Prostate gland (tissue), 2 donors: ENCODE measurements at regions not wholly inside any gene's neighbourhood (a gene's known extent, or its start where the extent isn't known, plus 50 kb on each side); places are given as distances from the start of the nearest gene placed in this dataset.
"Not testable (repeated sequence)": the region's sequence is repeated elsewhere in the genome, so short reads cannot be mapped to it uniquely, and the experiment has no call there.

Experiments used
- DNase-seq: peaks from one replicate; pipeline ENCODE4 v3.0.0-alpha.2; 2019; ENCODE audit warnings: low spot score
- H3K27ac ChIP-seq, 2 donors: fragments of 200-600 bp; sonication (generic); 2 replicates each; pipeline ENCODE4 v1.5.1; 2017 to 2019
- H3K27me3 ChIP-seq: fragments of 200-600 bp; sonication (generic); replicated peaks from 2 replicates; pipeline ENCODE4 v1.5.1; 2019; ENCODE audit not compliant: insufficient read depth
- H3K36me3 ChIP-seq, 2 donors: fragments of 200-600 bp; sonication (generic); 1 replicate in 1 of 2; 2 replicates in 1 of 2; pipeline versions ENCODE4 v1.5.1 to v1.8.1; 2017 to 2019
- H3K4me1 ChIP-seq: fragments of 200-600 bp; sonication (generic); replicated peaks from 2 replicates; pipeline ENCODE4 v1.5.1; 2019
- H3K4me3 ChIP-seq, 2 donors: fragments of 200-600 bp; sonication (generic); 2 replicates each; pipeline ENCODE4 v1.5.1; 2017 to 2019
- H3K9me3 ChIP-seq: fragments of 200-600 bp; sonication (generic); 2 replicates; pipeline ENCODE4 v1.5.1; 2017
- POLR2A ChIP-seq: fragments of 450-650 bp; IDR thresholded peaks from one replicate; pipeline ENCODE4 v1.6.1; 2016; ENCODE audit warnings: antibody characterized with exemption, mild to moderate bottlenecking
- POLR2AphosphoS5 ChIP-seq: sonication (generic); formaldehyde crosslinking; IDR thresholded peaks from one replicate; pipeline ENCODE4 v1.6.1; 2017; ENCODE audit warnings: antibody characterized with exemption
- WGBS: methylation state at CpG from one replicate; pipeline ENCODE4 v1.1.5; 2018; 5-methylcytosine and 5-hydroxymethylcytosine counted together
- intact Hi-C: fragments of 100-400 bp; cut with DNase I; formaldehyde crosslinking; loops from one replicate; pipeline ENCODE4 v1.14.2; 2022
- TF ChIP-seq, protein P1 (sequence below), 4 experiments: fragments of 200-600 bp in 2 of 4; fragments of 450-650 bp in 2 of 4; sonication (generic) in 2 of 4; IDR thresholded peaks; 1 replicate in 3 of 4; 2 replicates in 1 of 4; pipeline ENCODE4 v1.5.1; 2016 to 2019; ENCODE audit warnings: antibody characterized with exemption in 4 of 4, mild to moderate bottlenecking in 2 of 4, moderate library complexity in 2 of 4

DNA sequence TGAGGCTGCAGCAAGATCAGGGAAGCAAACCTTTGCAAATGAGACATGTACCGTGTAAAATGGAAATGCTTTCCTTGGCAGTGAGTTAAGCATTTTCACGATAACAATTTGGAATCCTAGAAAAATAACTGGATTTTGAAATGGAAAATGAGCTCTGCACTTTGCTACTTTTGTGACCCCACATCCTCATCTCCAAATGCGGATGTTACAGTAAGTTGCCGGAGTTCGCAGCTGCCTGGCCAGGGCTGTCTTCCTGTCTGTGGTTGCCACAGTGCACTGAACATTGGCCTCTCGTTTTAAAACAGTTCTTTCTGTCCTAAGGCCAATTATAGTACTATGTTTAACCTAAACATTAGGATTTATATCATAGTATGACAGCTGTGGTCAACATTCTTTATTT, 136.2 kb upstream of the FZD8 start:
- no peaks in the 10 kb centered on the region for H3K4me1 ChIP-seq
- TF ChIP-seq POLR2AphosphoS5 (no peak), POLR2A (no peak)
- TF ChIP-seq, protein P1, sequence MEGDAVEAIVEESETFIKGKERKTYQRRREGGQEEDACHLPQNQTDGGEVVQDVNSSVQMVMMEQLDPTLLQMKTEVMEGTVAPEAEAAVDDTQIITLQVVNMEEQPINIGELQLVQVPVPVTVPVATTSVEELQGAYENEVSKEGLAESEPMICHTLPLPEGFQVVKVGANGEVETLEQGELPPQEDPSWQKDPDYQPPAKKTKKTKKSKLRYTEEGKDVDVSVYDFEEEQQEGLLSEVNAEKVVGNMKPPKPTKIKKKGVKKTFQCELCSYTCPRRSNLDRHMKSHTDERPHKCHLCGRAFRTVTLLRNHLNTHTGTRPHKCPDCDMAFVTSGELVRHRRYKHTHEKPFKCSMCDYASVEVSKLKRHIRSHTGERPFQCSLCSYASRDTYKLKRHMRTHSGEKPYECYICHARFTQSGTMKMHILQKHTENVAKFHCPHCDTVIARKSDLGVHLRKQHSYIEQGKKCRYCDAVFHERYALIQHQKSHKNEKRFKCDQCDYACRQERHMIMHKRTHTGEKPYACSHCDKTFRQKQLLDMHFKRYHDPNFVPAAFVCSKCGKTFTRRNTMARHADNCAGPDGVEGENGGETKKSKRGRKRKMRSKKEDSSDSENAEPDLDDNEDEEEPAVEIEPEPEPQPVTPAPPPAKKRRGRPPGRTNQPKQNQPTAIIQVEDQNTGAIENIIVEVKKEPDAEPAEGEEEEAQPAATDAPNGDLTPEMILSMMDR (IDR thresholded peaks at IDR 0.05), result no peak
- H3K4me3 ChIP-seq, result no peak overlapping the region
- H3K27me3 ChIP-seq, result no peaks in the 10 kb centered on the region
- H3K9me3 ChIP-seq, result no peaks in the 10 kb centered on the region
- WGBS, result 58% methylated on average over 6 of the region's 6 CpGs
- intact Hi-C loops, result no loop called here
- H3K27ac ChIP-seq, result no peak overlapping the region
- no peak for DNase-seq
- H3K36me3 ChIP-seq, result no peaks in the 10 kb centered on the region

DNA sequence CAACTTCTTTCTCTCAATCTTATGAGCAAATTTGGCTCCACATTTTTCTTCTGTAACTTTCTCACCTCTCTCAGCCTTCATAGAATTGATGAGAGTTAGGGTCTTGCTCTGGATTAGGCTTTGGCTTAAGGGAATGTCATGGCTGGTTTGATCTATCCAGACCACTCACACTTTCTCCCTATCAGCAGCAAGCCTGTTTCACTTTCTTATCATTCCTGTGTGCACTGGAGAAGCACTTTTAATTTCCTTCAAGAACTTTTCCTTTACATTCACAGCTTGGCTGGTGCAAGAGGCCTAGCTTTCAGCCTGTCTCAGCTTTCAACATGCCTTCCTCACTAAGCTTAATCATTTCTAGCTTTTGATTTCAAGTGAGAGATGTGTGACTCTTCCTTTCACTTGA, 134.5 kb upstream of the FZD8 start:
- DNase-seq, H3K4me1 ChIP-seq, H3K9me3 ChIP-seq, H3K27me3 ChIP-seq, H3K4me3 ChIP-seq, H3K36me3 ChIP-seq, intact Hi-C loops, H3K27ac ChIP-seq: not testable (repeated sequence)

DNA sequence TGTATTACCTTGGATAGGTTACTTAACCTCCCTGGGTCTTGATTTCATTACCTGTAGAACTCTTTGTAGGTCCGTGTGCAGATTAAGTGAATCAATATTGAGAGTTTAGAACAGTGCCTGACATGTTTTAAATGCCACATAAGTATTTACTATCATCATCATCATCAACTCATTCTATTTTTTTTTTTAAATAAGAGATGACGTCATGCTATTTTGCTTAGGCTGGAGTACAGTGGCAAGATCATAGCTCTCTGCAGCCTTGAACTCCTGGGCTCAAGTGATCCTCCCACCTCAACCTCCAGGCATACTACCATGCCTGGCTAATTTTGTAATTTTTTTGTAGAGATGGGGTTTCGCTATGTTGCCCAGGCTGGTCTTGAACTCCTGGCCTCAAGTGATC, 132.0 kb upstream of the FZD8 start:
- TF ChIP-seq POLR2A (no peak), POLR2AphosphoS5 (no peak)
- TF ChIP-seq, protein P1 (IDR thresholded peaks at IDR 0.05), result no peak
- H3K36me3 ChIP-seq, result no peaks in the 10 kb centered on the region
- intact Hi-C loops, result no loop called here
- no peak overlapping the region for H3K4me3 ChIP-seq
- 93% methylated on average over 3 of the region's 3 CpGs for WGBS
- DNase-seq, result no peak
- H3K4me1 ChIP-seq, result no peaks in the 10 kb centered on the region
- no peaks in the 10 kb centered on the region for H3K27me3 ChIP-seq
- no peaks in the 10 kb centered on the region for H3K9me3 ChIP-seq
- H3K27ac ChIP-seq, result no peak overlapping the region

DNA sequence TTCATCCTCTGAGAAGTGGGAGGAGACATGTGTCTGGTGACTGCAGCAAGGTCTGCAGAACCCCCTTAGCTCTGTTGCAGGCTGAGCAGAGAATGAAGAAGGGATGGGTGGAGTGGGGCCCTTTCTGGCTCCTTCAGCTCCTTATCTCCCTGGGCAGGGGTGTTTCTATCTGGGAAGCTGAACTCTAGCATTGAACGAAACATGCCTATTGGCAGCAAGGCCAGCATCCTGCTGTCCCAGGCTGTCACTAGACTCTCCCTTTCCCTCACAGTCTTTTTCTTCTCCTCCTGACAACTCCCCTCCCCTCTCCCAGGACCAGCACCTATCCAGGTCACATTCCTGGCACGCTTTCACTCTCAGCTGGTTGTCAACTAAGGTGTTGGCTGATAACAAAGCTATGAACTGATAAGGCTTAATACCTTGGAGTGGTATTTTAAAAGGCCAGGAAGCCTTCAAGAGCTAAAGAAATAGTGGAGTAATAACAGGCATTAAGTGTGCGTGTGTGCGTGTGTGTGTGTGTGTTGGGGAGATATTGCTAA, 128.8 kb upstream of the FZD8 start:
- H3K27ac ChIP-seq, result no peak overlapping the region
- H3K27me3 ChIP-seq, result no peaks in the 10 kb centered on the region
- H3K36me3 ChIP-seq, result no peaks in the 10 kb centered on the region
- H3K4me1 ChIP-seq, result no peaks in the 10 kb centered on the region
- TF ChIP-seq POLR2A, result no peak
- no peak for TF ChIP-seq POLR2AphosphoS5
- TF ChIP-seq, protein P1 (IDR thresholded peaks at IDR 0.05), result no peak
- intact Hi-C loops, result no loop called here
- no peak for DNase-seq
- H3K9me3 ChIP-seq, result no peaks in the 10 kb centered on the region
- 89% methylated on average over 4 of the region's 4 CpGs for WGBS
- no peak overlapping the region for H3K4me3 ChIP-seq

DNA sequence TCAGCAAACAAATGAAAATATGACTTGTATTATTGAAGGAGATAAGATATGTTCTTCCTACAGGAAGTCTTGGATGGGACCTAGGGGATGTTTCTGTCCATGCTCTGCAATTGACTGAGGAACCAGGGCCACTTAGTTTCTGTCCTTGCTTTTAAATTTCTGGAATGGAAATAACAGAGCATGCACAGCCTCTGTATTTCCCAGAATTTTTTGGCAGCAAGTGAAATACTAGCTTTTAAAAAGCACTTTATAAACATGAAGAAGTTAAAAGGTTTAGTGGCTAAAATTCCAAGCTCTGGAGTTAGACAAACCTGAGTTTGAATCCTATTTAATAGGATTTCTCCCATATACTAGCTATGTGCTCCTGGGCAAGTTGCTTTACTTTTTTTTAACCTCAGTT, 127.7 kb upstream of the FZD8 start:
- Histone ChIP-seq H3K4me3 (no peak overlapping the region), H3K27me3 (no peaks in the 10 kb centered on the region), H3K9me3 (no peaks in the 10 kb centered on the region), H3K27ac (no peak overlapping the region), H3K36me3 (no peaks in the 10 kb centered on the region), H3K4me1 (no peaks in the 10 kb centered on the region)
- TF ChIP-seq POLR2AphosphoS5 (no peak), POLR2A (no peak)
- TF ChIP-seq, protein P1 (IDR thresholded peaks at IDR 0.05), result no peak
- intact Hi-C loops, result no loop called here
- no peak for DNase-seq
